ENCODE measurements at regions not wholly inside any gene's neighbourhood (a gene's known extent, or its start where the extent isn't known, plus 50 kb on each side); places are given as distances from the start of the nearest gene placed in this dataset.

DNA sequence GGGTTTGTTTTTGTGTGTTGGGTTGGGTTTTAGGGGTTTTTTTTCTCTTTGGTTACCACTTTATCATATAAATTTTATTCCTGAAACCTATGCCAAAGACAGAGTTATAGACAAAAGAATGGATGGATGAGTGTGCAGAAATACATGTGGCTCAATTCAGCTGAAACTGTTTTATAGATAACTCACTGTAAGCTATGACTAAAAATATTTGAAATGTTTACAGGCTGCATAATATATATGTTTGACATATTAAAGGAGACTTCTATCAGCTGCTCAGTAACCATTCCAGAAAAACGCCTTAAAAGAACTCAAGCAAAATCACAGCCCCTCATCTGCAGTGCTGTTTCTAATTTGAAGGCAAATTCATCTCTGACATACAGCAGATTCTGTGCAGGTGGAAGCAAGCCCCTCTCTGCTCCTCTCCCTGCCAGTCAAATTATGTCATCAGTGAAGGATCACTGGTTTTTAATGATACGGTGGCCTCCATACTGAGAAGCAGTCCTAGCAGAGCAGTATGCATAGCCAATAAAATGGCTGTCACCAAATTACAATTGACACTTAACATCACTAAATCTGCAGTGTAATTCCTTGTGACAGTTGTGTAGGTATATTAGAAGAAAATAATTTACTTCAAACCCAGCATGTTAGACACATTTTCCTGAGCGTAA, 301.6 kb downstream of the NR2F1-AS1 start:
- no peak overlapping the region for H3K4me3 ChIP-seq (ENCODE audit: low read depth, low read length, poor library complexity, severe bottlenecking)
- no peaks in the 10 kb centered on the region for H3K36me3 ChIP-seq (ENCODE audit: insufficient read depth, low read length)
- H3K79me2 ChIP-seq (ENCODE audit: insufficient read depth, low read length) = no peaks in the 10 kb centered on the region
- H3K27ac ChIP-seq (ENCODE audit: low read depth, low read length, poor library complexity, severe bottlenecking) = no peak overlapping the region
- H3K27me3 ChIP-seq (ENCODE audit: insufficient read depth, low read length) = no peaks in the 10 kb centered on the region
- no peaks in the 10 kb centered on the region for H3F3A ChIP-seq (ENCODE audit: insufficient read depth, low read length)
- H3K9me3 ChIP-seq (ENCODE audit: low read length) = no peaks in the 10 kb centered on the region
- H3K4me2 ChIP-seq (ENCODE audit: low read length) = no peak overlapping the region
- TF ChIP-seq EZH2 (IDR thresholded peaks at IDR 0.05; ENCODE audit: borderline replicate concordance, low read length) = no peak
- TF ChIP-seq, protein P1, sequence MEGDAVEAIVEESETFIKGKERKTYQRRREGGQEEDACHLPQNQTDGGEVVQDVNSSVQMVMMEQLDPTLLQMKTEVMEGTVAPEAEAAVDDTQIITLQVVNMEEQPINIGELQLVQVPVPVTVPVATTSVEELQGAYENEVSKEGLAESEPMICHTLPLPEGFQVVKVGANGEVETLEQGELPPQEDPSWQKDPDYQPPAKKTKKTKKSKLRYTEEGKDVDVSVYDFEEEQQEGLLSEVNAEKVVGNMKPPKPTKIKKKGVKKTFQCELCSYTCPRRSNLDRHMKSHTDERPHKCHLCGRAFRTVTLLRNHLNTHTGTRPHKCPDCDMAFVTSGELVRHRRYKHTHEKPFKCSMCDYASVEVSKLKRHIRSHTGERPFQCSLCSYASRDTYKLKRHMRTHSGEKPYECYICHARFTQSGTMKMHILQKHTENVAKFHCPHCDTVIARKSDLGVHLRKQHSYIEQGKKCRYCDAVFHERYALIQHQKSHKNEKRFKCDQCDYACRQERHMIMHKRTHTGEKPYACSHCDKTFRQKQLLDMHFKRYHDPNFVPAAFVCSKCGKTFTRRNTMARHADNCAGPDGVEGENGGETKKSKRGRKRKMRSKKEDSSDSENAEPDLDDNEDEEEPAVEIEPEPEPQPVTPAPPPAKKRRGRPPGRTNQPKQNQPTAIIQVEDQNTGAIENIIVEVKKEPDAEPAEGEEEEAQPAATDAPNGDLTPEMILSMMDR (IDR thresholded peaks at IDR 0.05; ENCODE audit: low read length) = no peak
- no peak overlapping the region for H3K9ac ChIP-seq (ENCODE audit: low read length)
- H2AFZ ChIP-seq (ENCODE audit: low read length) = no peak overlapping the region
- no peaks in the 10 kb centered on the region for H3K4me1 ChIP-seq (ENCODE audit: insufficient read depth, low read length, severe bottlenecking)
- H4K20me1 ChIP-seq (ENCODE audit: insufficient read depth, low read length) = no peaks in the 10 kb centered on the region
- no peaks in the 10 kb centered on the region for H3K9me2 ChIP-seq (ENCODE audit: low read depth, low read length)

DNA sequence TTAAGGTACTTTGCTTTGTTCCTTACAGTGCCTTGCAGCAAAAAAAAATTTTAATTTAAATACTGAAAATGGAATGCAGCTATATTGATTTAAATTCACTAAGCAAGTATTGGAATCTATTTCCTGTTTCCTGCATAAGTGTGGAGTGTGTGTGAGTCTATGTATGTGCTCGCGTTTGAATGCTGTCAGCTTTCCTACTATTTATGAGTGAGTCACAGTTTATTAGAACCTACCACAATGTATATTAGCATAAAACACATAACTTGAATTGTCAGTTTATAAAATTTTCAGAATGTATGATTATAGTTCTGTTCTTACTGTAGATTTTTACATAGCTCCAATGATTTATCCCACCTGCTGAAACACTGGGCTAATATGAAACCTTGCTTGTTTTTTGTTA, 302.1 kb downstream of the NR2F1-AS1 start:
- Histone ChIP-seq H2AFZ (ENCODE audit: low read length) (no peak overlapping the region), H3K36me3 (ENCODE audit: insufficient read depth, low read length) (no peaks in the 10 kb centered on the region), H3K4me1 (ENCODE audit: insufficient read depth, low read length, severe bottlenecking) (no peaks in the 10 kb centered on the region), H3K79me2 (ENCODE audit: insufficient read depth, low read length) (no peaks in the 10 kb centered on the region), H3K9ac (ENCODE audit: low read length) (no peak overlapping the region), H3K27ac (ENCODE audit: low read depth, low read length, poor library complexity, severe bottlenecking) (no peak overlapping the region), H3K9me3 (ENCODE audit: low read length) (no peaks in the 10 kb centered on the region), H3K4me2 (ENCODE audit: low read length) (no peak overlapping the region), H4K20me1 (ENCODE audit: insufficient read depth, low read length) (no peaks in the 10 kb centered on the region), H3K9me2 (ENCODE audit: low read depth, low read length) (no peaks in the 10 kb centered on the region), H3K27me3 (ENCODE audit: insufficient read depth, low read length) (no peaks in the 10 kb centered on the region), H3F3A (ENCODE audit: insufficient read depth, low read length) (no peaks in the 10 kb centered on the region), H3K4me3 (ENCODE audit: low read depth, low read length, poor library complexity, severe bottlenecking) (no peak overlapping the region)
- TF ChIP-seq EZH2 (IDR thresholded peaks at IDR 0.05; ENCODE audit: borderline replicate concordance, low read length) = no peak
- TF ChIP-seq, protein P1 (IDR thresholded peaks at IDR 0.05; ENCODE audit: low read length) = no peak

DNA sequence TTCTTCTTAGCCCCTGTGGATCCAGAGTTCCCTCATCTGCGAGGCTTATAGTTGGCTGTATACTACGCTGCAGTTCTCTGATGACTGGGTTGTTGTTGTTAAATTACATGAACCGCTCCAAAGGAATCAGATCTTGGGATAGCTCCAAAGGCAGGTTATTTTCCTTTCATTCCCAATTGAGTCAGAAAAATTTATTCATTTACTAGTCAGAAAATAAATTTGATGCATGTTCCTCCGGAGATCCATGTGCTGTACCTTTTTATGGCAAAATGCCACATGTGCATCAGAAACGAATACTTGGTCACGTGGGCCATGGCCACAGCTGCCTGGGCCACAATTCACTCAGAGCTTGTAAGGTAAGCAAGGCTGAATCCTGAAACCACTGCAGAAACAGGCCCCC, 304.0 kb downstream of the NR2F1-AS1 start:
- Histone ChIP-seq H3K9me3 (ENCODE audit: low read length) (no peaks in the 10 kb centered on the region), H3F3A (ENCODE audit: insufficient read depth, low read length) (no peaks in the 10 kb centered on the region), H3K27me3 (ENCODE audit: insufficient read depth, low read length) (no peaks in the 10 kb centered on the region), H3K27ac (ENCODE audit: low read depth, low read length, poor library complexity, severe bottlenecking) (no peak overlapping the region), H3K4me3 (ENCODE audit: low read depth, low read length, poor library complexity, severe bottlenecking) (no peak overlapping the region), H4K20me1 (ENCODE audit: insufficient read depth, low read length) (no peaks in the 10 kb centered on the region), H3K36me3 (ENCODE audit: insufficient read depth, low read length) (no peaks in the 10 kb centered on the region), H3K79me2 (ENCODE audit: insufficient read depth, low read length) (no peaks in the 10 kb centered on the region), H3K9ac (ENCODE audit: low read length) (no peak overlapping the region), H3K9me2 (ENCODE audit: low read depth, low read length) (no peaks in the 10 kb centered on the region), H3K4me2 (ENCODE audit: low read length) (no peak overlapping the region), H2AFZ (ENCODE audit: low read length) (no peak overlapping the region), H3K4me1 (ENCODE audit: insufficient read depth, low read length, severe bottlenecking) (no peaks in the 10 kb centered on the region)
- TF ChIP-seq EZH2 (IDR thresholded peaks at IDR 0.05; ENCODE audit: borderline replicate concordance, low read length) = no peak
- TF ChIP-seq, protein P1 (IDR thresholded peaks at IDR 0.05; ENCODE audit: low read length) = no peak

Measured in OCI-LY1 (cell line).